RPMI7951 (cell line): ENCODE measurements at regions not wholly inside any gene's neighbourhood (a gene's known extent, or its start where the extent isn't known, plus 50 kb on each side); places are given as distances from the start of the nearest gene placed in this dataset.

ENCODE experiments used
- DNase-seq: peaks from one replicate; pipeline ENCODE4 v3.0.0-alpha.2; 2012; ENCODE audit warnings: low read depth

- DNase-seq: no peak
These were observed 115.8 kb upstream of the SIX3 start for GRCh38 chr2:44825702-44826101.

GRCh38 chr2:44826601-44827000 lies 114.9 kb upstream of the SIX3 start:
- no peak for DNase-seq

GRCh38 chr2:44829771-44830170 lies 111.7 kb upstream of the SIX3 start:
- DNase-seq: no peak

- DNase-seq: peak; percentile 31
These were observed 108.1 kb upstream of the SIX3 start for GRCh38 chr2:44833171-44834069.

- no peak for DNase-seq
These were observed 106.8 kb upstream of the SIX3 start for GRCh38 chr2:44834656-44835055.

GRCh38 chr2:44836174-44836573 lies 105.3 kb upstream of the SIX3 start:
- peak; percentile 38 for DNase-seq

GRCh38 chr2:44836916-44837315 lies 104.6 kb upstream of the SIX3 start:
- no peak for DNase-seq

GRCh38 chr2:44838116-44838790 lies 103.2 kb upstream of the SIX3 start:
- peak; percentile 4 for DNase-seq

- DNase-seq: no peak
These were observed 102.1 kb upstream of the SIX3 start for GRCh38 chr2:44839370-44839769.

- no peak for DNase-seq
These were observed 101.6 kb upstream of the SIX3 start for GRCh38 chr2:44839771-44840502.

GRCh38 chr2:44840503-44840850 lies 101.0 kb upstream of the SIX3 start:
- DNase-seq: no peak

- no peak for DNase-seq
These were observed 98.4 kb upstream of the SIX3 start for GRCh38 chr2:44843086-44843485.

- no peak for DNase-seq
These were observed 97.7 kb upstream of the SIX3 start for GRCh38 chr2:44843641-44844310.

GRCh38 chr2:44844651-44845270 lies 96.7 kb upstream of the SIX3 start:
- DNase-seq: peak; percentile 48

- DNase-seq: no peak
These were observed 93.5 kb upstream of the SIX3 start for GRCh38 chr2:44848026-44848425.

- DNase-seq: no peak
These were observed 91.5 kb upstream of the SIX3 start for GRCh38 chr2:44850016-44850415.

- no peak for DNase-seq
These were observed 90.0 kb upstream of the SIX3 start for GRCh38 chr2:44851518-44851917.

GRCh38 chr2:44852594-44852993 lies 88.9 kb upstream of the SIX3 start:
- no peak for DNase-seq

GRCh38 chr2:44859337-44859736 lies 82.2 kb upstream of the SIX3 start:
- no peak for DNase-seq

GRCh38 chr2:44866152-44866551 lies 75.3 kb upstream of the SIX3 start:
- DNase-seq: no peak

GRCh38 chr2:44869761-44870160 lies 71.7 kb upstream of the SIX3 start:
- no peak for DNase-seq

GRCh38 chr2:44877417-44877816 lies 64.1 kb upstream of the SIX3 start:
- DNase-seq: no peak
